Retinal pigment epithelial cell (primary cell): ENCODE measurements at regions not wholly inside any gene's neighbourhood (a gene's known extent, or its start where the extent isn't known, plus 50 kb on each side); places are given as distances from the start of the nearest gene placed in this dataset.

ENCODE experiments used
- DNase-seq: peaks from one replicate; pipeline ENCODE4 v3.0.0-alpha.2; 2010; ENCODE audit warnings: low read depth
- H3K4me3 ChIP-seq: 2 replicates; pipeline ENCODE4 v1.5.1; 2011; ENCODE audit warnings: mild to moderate bottlenecking, low read length, control low read depth, moderate library complexity
- CTCF ChIP-seq: conservative IDR thresholded peaks from 2 replicates; pipeline ENCODE4 v1.5.1; 2011; ENCODE audit warnings: low read depth, low read length, control low read depth, inconsistent platforms

DNA sequence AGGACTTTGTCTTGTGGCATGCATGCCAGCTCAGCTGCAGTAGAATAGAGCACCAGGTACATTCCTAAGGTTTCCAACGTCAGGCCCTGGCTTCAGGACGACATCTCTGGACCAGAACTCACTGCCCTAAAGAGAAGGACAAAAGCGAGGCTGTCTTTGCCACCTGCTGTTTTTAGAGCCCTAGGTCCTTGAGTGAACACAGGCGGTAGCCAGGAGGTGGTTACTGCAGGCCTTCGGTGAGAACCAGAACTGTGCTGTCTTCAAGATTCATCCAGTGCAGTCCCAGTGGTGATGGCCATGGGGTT is 288.9 kb upstream of the CDH18 start:
- no peak for TF ChIP-seq CTCF
- H3K4me3 ChIP-seq, result no peak overlapping the region
- DNase-seq, result no peak

DNA sequence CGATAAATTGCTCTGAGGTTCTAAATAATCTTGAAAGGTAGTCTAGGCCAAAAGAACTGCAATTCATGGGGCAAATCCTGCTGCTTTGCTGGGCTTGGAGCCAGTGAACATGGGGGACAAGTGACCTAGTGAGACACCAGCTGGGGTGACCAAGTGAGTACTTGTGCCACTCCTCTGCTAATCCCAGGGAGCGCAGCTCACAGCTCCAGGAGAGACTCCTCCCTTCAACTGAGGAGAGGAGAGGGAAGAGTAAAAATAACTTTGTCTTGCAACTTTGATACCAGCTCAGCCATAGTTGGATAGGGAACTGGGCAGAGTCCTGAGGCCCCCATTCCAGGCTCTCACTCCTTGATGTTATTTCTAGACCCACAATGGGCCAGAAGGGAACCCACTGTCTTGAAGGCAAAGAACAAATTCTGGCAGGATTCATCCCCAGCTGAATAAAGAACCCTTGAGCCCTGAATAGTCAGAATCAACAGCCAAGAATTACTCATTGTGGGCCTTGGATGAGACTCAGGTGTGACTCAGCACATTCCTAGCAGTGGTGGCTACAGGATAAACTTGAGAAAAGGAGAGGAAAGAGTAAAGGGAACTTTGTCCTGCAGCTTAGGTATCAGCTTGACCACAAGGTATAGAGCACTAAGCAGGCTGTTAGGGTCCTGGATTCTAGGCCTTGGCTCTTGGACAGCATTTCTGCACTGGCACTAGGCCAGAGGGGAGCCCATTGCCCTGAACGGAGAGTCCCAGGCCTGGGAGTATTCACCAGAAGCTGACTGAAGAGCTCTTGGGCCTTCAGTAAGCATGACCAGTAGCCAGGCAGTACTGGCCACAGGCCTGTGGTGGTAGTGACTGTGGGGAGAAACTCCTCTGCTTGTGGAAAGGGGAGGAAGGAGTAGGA is 288.3 kb upstream of the CDH18 start:
- DNase-seq, result no peak
- TF ChIP-seq CTCF, result no peak
- no peak overlapping the region for H3K4me3 ChIP-seq

GRCh38 chr5:20266066-20266465 is 278.1 kb upstream of the CDH18 start:
- no peak for TF ChIP-seq CTCF
- no peak for DNase-seq
- H3K4me3 ChIP-seq, result no peak overlapping the region

DNA sequence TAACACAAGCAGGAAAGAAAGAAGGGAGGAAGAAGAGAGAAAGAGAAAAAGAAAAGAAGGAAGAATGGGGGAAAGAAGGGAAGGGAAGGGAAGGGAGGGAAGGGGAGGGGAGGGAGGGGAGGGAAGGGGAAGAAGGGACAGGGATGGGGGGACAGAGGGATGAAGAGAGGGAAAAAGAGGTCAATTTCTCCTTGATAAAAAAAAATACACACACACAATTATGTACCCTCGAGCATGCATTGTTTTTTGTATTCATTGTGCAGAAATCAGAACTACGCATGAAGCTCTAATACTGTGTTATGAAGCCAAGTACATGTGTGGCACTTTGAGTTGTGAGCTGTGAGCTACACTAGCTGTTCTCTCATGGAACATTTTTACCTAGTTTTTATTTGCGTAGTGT is 274.9 kb upstream of the CDH18 start:
- H3K4me3 ChIP-seq, result no peak overlapping the region
- no peak for DNase-seq
- TF ChIP-seq CTCF, result no peak

- DNase-seq, result no peak
These were observed 266.7 kb upstream of the CDH18 start for GRCh38 chr5:20254748-20255147.

DNA sequence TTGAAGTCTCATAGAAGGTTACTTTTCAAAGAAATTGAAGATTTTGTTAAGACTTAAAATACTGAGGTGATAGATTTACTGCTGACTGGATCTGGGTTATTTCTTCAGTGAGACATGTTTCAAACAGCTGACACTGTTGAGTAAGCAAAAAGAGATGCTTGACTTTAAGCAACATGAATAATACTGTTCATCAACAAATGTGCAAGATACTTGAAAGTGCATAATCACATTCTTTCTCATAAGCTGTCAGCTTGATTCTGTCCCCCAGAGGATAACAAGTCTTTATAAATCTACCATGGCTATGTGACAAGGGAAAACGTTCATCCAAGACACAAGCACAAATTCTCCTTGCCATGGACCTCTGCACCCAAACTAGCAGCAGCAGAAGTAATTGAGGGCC is 260.1 kb upstream of the CDH18 start:
- H3K4me3 ChIP-seq, result no peak overlapping the region
- peak; percentile 16 for DNase-seq
- no peak for TF ChIP-seq CTCF

More at GRCh38 chr5:20254748-20255147, 266.7 kb upstream of the CDH18 start:
- H3K4me3 ChIP-seq, result no peak overlapping the region
- TF ChIP-seq CTCF, result no peak

GRCh38 chr5:20245432-20245974 is 257.5 kb upstream of the CDH18 start:
- H3K4me3 ChIP-seq, result no peak overlapping the region
- TF ChIP-seq CTCF, result no peak
- no peak for DNase-seq
